SH-SY5Y (cell line): ENCODE measurements at regions not wholly inside any gene's neighbourhood (a gene's known extent, or its start where the extent isn't known, plus 50 kb on each side); places are given as distances from the start of the nearest gene placed in this dataset.

Experiments
- GATA2 ChIP-seq: IDR thresholded peaks from 2 replicates; pipeline ENCODE4 v1.6.1; 2011; ENCODE audit warnings: mild to moderate bottlenecking, low read depth, low read length
- GATA3 ChIP-seq: IDR thresholded peaks from 2 replicates; pipeline ENCODE4 v1.6.1; 2011; ENCODE audit warnings: low read depth, mild to moderate bottlenecking, low read length, moderate library complexity

DNA sequence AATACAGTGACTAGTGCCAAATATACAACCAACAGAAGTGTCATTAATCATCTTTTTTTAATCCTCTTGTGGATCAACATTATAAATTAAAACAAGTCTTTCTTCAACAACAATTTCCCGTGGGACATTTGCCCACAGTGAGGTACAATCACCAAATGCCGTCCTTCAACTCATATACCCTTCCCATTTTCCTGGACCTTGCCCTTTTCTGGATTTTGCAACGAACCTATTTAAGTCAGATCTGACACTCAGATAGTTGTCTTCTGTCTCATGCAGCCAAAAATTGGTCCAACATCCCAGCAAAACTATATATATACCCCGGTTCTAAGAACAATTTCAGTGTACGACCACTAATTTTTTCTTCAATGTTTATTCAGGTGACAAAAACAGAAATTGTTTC is 324.0 kb downstream of the DSEL start:
- TF ChIP-seq GATA2 (no peak), GATA3 (no peak)
